ENCODE measurements at regions not wholly inside any gene's neighbourhood (a gene's known extent, or its start where the extent isn't known, plus 50 kb on each side); places are given as distances from the start of the nearest gene placed in this dataset.

GRCh38 chr6:79408256-79408974, 128.8 kb downstream of the LCA5 start:
- WGBS, 2 donors, result 83 to 87% methylated on average over 7 of the region's 7 CpGs
- no peak for DNase-seq
- Histone ChIP-seq H3K27ac (no peak overlapping the region), H3K4me3 (no peak overlapping the region), H3K27me3 (no peaks in the 10 kb centered on the region), H3K36me3 (replicated peaks in 1 of 2; ENCODE audit: insufficient read depth in 1 of 2, low read depth in 2 of 2) (no peaks in the 10 kb centered on the region), H3K4me1 (no peaks in the 10 kb centered on the region), H3K9me3 (no peaks in the 10 kb centered on the region)
- intact Hi-C loops (cut with DNase I), result no loop called here
- ATAC-seq, result no peak
- no peak for TF ChIP-seq POLR2A (IDR thresholded peaks at IDR 0.05)
- no peak for TF ChIP-seq CTCF (IDR thresholded peaks at IDR 0.05)

DNA sequence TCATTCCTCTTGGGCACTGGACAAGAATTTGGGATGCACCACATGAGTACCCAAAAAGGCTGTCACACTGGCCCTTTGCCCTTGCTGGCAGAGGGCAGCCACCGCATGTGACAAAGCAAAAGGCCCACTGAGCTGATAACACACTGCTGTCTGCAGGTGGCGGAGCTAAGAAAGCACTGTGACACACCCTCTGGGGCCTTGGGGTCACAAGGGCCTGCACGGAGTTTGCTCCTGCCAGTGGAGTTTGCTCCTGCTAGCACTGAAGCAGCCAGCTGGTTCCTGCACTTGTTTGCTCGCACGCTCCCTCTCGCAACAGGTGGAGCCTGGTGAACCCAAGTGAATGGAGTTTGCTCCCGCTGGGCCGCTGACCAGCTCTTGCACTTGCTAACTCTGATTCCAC, 132.6 kb downstream of the LCA5 start:
- 64 to 89% methylated on average over 5 to 8 of the region's 8 CpGs for WGBS, 2 donors
- no peaks in the 10 kb centered on the region for H3K9me3 ChIP-seq
- no peaks in the 10 kb centered on the region for H3K4me1 ChIP-seq
- no peaks in the 10 kb centered on the region for H3K27me3 ChIP-seq
- DNase-seq (peak in 2 of 4 donors; percentile 13 to 18), ATAC-seq (no peak)
- intact Hi-C loops (cut with DNase I), result no loop called here
- H3K27ac ChIP-seq, result no peak overlapping the region
- H3K4me3 ChIP-seq, result no peak overlapping the region
- TF ChIP-seq POLR2A (IDR thresholded peaks at IDR 0.05), result no peak
- no peak for TF ChIP-seq CTCF (IDR thresholded peaks at IDR 0.05)
- H3K36me3 ChIP-seq (replicated peaks in 1 of 2; ENCODE audit: insufficient read depth in 1 of 2, low read depth in 2 of 2), result no peaks in the 10 kb centered on the region

DNA sequence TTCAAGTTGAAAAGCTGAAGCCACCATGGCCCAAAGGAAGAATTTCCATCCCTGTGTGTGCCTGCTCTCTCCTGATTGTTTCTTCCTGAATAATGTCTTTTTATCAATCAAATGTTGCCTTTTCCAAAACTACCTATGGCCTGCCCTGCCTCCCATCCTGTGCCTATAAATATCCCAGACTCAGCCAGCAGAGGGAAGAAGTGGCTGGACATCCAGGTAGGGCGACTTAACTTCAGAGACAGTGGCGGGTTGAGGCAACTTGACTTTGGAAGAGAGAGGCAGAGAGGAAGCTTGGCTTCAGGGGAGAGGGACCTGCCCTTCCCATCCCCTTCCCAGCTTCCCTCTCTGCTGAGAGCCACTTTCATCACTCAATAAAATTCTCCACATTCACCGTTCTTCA, 133.0 kb downstream of the LCA5 start:
- H3K27ac ChIP-seq, result no peak overlapping the region
- intact Hi-C loops (cut with DNase I), result no loop called here
- DNase-seq, result no peak
- H3K9me3 ChIP-seq, result no peaks in the 10 kb centered on the region
- H3K4me1 ChIP-seq, result no peaks in the 10 kb centered on the region
- no peak for ATAC-seq
- H3K4me3 ChIP-seq, result no peak overlapping the region
- no peak for TF ChIP-seq CTCF (IDR thresholded peaks at IDR 0.05)
- TF ChIP-seq POLR2A (IDR thresholded peaks at IDR 0.05), result no peak
- no peaks in the 10 kb centered on the region for H3K36me3 ChIP-seq (replicated peaks in 1 of 2; ENCODE audit: insufficient read depth in 1 of 2, low read depth in 2 of 2)
- H3K27me3 ChIP-seq, result no peaks in the 10 kb centered on the region
- 76 to 86% methylated on average over 3 of the region's 3 CpGs for WGBS, 2 donors

DNA sequence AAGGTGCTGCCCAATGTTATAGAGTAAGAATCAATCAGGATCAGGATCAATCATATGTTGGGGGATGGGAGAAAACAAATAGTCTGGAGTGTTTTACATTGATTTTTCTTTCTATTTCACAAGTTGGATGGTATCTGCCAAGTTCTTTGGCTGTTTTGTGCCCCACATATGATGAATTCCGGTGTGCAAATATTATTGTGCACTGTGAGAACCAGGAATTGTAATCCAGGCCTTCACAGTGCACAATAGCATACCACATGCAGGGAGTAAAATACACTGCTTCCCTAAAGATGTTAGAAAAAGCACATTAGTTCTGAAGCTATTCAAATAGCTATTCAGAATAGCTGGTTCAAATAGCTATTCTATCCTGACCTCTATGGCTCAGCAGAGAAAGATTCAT, 133.7 kb downstream of the LCA5 start:
- intact Hi-C loops (cut with DNase I), result no loop called here
- no peak for DNase-seq
- TF ChIP-seq POLR2A (IDR thresholded peaks at IDR 0.05) (no peak), CTCF (IDR thresholded peaks at IDR 0.05) (no peak)

GRCh38 chr6:79403086-79403485, 134.1 kb downstream of the LCA5 start:
- H3K4me1 ChIP-seq, result no peaks in the 10 kb centered on the region
- DNase-seq (no peak), ATAC-seq (no peak)
- H3K36me3 ChIP-seq (replicated peaks in 1 of 2; ENCODE audit: insufficient read depth in 1 of 2, low read depth in 2 of 2), result no peaks in the 10 kb centered on the region
- no peak overlapping the region for H3K4me3 ChIP-seq
- no peaks in the 10 kb centered on the region for H3K27me3 ChIP-seq
- TF ChIP-seq POLR2A (IDR thresholded peaks at IDR 0.05), result no peak
- TF ChIP-seq CTCF (IDR thresholded peaks at IDR 0.05), result no peak
- intact Hi-C loops (cut with DNase I), result no loop called here
- H3K27ac ChIP-seq, result no peak overlapping the region
- no peaks in the 10 kb centered on the region for H3K9me3 ChIP-seq

More for the DNA sequence above, 133.7 kb downstream of the LCA5 start:
- H3K4me3 ChIP-seq, result no peak overlapping the region
- no peaks in the 10 kb centered on the region for H3K4me1 ChIP-seq
- H3K9me3 ChIP-seq, result no peaks in the 10 kb centered on the region
- ATAC-seq, result no peak
- no peaks in the 10 kb centered on the region for H3K36me3 ChIP-seq (replicated peaks in 1 of 2; ENCODE audit: insufficient read depth in 1 of 2, low read depth in 2 of 2)
- H3K27me3 ChIP-seq, result no peaks in the 10 kb centered on the region
- no peak overlapping the region for H3K27ac ChIP-seq
- WGBS, 2 donors, result 28 to 40% methylated on average over 1 of the region's 1 CpG
